Fibroblast of skin of left biceps (primary cell): ENCODE measurements at regions not wholly inside any gene's neighbourhood (a gene's known extent, or its start where the extent isn't known, plus 50 kb on each side); places are given as distances from the start of the nearest gene placed in this dataset.

ENCODE experiments used
- DNase-seq, 2 experiments: peaks; one replicate each; pipeline ENCODE4 v3.0.0-alpha.2; 2013; ENCODE audit warnings: low read depth in 2 of 2

DNA sequence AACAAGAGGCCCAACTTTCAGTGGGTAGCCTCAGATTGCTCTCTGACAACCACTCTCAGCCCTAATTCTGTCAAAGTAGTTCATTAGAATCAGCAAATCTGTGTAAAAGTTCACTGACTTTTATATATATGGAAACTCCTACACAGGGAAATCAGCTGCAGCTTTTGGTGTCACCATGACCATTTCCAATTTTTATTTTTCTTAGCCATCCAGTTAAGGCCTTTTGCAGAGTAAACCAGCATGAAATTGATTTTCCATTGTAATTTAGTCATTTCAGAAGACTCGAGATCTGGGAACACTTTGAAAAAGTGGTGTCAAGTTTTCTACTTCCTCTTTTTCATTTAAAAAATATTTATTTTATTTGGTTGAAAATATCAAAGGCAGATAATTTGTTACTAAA, 263.2 kb downstream of the TMEM182 start:
- DNase-seq, result no peak

DNA sequence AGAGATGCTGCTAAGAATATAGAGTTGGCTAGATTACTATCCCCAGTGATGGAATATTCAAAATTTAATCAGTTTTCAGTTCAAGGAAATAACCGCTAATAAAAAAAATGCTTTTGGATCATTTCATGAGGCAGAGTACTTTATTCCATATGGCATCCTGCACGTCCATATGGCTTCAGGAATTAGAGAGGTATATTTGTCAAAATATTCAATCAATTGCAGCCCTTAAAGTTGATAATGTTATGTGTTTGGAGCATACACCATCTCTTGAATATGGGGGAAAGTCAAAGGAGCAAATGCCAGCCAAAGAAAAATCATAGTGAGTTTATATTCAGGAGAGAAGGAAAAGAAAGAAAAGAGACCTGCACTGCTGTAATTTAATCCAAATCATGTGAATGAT, 266.4 kb downstream of the TMEM182 start:
- DNase-seq, result no peak
